ENCODE measurements at regions not wholly inside any gene's neighbourhood (a gene's known extent, or its start where the extent isn't known, plus 50 kb on each side); places are given as distances from the start of the nearest gene placed in this dataset.

GRCh38 chr4:96343836-96344235, 503.9 kb downstream of the PDHA2 start:
- TF ChIP-seq CTCF (IDR thresholded peaks at IDR 0.05) (no peak), EZH2 (IDR thresholded peaks at IDR 0.05; ENCODE audit: borderline replicate concordance, insufficient read depth, low read depth, low read length, poor library complexity, severe bottlenecking) (no peak)
